Mesodermal cell (in vitro differentiated cells): ENCODE measurements at regions not wholly inside any gene's neighbourhood (a gene's known extent, or its start where the extent isn't known, plus 50 kb on each side); places are given as distances from the start of the nearest gene placed in this dataset.
"Not testable (repeated sequence)": the region's sequence is repeated elsewhere in the genome, so short reads cannot be mapped to it uniquely, and the experiment has no call there.

Experiments
- H3K27ac ChIP-seq: 2 replicates; pipeline ENCODE4 v1.7.0; 2013; ENCODE audit warnings: mild to moderate bottlenecking, low read depth, low read length, moderate library complexity; ENCODE audit not compliant: severe bottlenecking
- H3K36me3 ChIP-seq: 2 replicates; pipeline ENCODE4 v1.7.1; 2013; ENCODE audit warnings: mild to moderate bottlenecking, low read length, moderate library complexity; ENCODE audit not compliant: control insufficient read depth, insufficient read depth
- H3K4me1 ChIP-seq: one replicate; pipeline ENCODE4 v1.7.1; 2013; ENCODE audit warnings: mild to moderate bottlenecking, low read length; ENCODE audit not compliant: insufficient read depth, control insufficient read depth, poor library complexity, severe bottlenecking
- H3K4me3 ChIP-seq: 2 replicates; pipeline ENCODE4 v1.7.0; 2013; ENCODE audit warnings: low read length, control low read depth, mild to moderate bottlenecking; ENCODE audit not compliant: insufficient read depth, poor library complexity, severe bottlenecking; ENCODE audit errors: extremely low read depth
- H3K9me3 ChIP-seq: 2 replicates; pipeline ENCODE4 v1.7.1; 2013; ENCODE audit warnings: mild to moderate bottlenecking, low read length, moderate library complexity; ENCODE audit not compliant: control insufficient read depth
- WGBS, 2 experiments: methylation state at CpG; one replicate each; pipeline ENCODE4 v1.1.5; 2013; ENCODE audit warnings: missing lambda C conversion rate in 2 of 2; ENCODE audit not compliant: insufficient coverage in 2 of 2; 5-methylcytosine and 5-hydroxymethylcytosine counted together

- no peaks in the 10 kb centered on the region for H3K9me3 ChIP-seq
- WGBS, 2 experiments, result 50% methylated on average over 2 of the region's 7 CpGs; no CpG with 5 or more reads in 1 of the 2 experiments
These were observed 136.2 kb upstream of the USP9X start for GRCh38 chrX:40949071-40949470.

GRCh38 chrX:40950546-40950945, 134.7 kb upstream of the USP9X start:
- no peaks in the 10 kb centered on the region for H3K36me3 ChIP-seq
- no peak overlapping the region for H3K27ac ChIP-seq
- no peaks in the 10 kb centered on the region for H3K9me3 ChIP-seq
- H3K4me1 ChIP-seq, result no peaks in the 10 kb centered on the region
- no CpG with 5 or more reads among the region's 1 CpG for WGBS, 2 experiments
- no peak overlapping the region for H3K4me3 ChIP-seq

More at GRCh38 chrX:40949071-40949470, 136.2 kb upstream of the USP9X start:
- H3K4me1 ChIP-seq, result no peaks in the 10 kb centered on the region
- H3K4me3 ChIP-seq, result no peak overlapping the region
- no peak overlapping the region for H3K27ac ChIP-seq
- no peaks in the 10 kb centered on the region for H3K36me3 ChIP-seq

GRCh38 chrX:40951407-40951806, 133.8 kb upstream of the USP9X start:
- WGBS, 2 experiments, result no CpG with 5 or more reads among the region's 3 CpGs
- H3K9me3 ChIP-seq, H3K4me1 ChIP-seq, H3K4me3 ChIP-seq, H3K27ac ChIP-seq, H3K36me3 ChIP-seq: not testable (repeated sequence)

GRCh38 chrX:40952855-40953254, 132.4 kb upstream of the USP9X start:
- no peak overlapping the region for H3K4me3 ChIP-seq
- H3K36me3 ChIP-seq, result no peaks in the 10 kb centered on the region
- no peaks in the 10 kb centered on the region for H3K4me1 ChIP-seq
- no peaks in the 10 kb centered on the region for H3K9me3 ChIP-seq
- H3K27ac ChIP-seq, result no peak overlapping the region
- no CpG with 5 or more reads among the region's 4 CpGs for WGBS, 2 experiments

- 67 to 80% methylated on average over 1 of the region's 2 CpGs for whole genome bisulfite sequencing, 2 experiments
- no peak overlapping the region for H3K27ac ChIP-seq
- H3K9me3 ChIP-seq, result no peaks in the 10 kb centered on the region
- H3K36me3 ChIP-seq, result no peaks in the 10 kb centered on the region
- no peaks in the 10 kb centered on the region for H3K4me1 ChIP-seq
- H3K4me3 ChIP-seq, result no peak overlapping the region
These were observed 131.9 kb upstream of the USP9X start for GRCh38 chrX:40953369-40953768.

GRCh38 chrX:40960041-40960440, 125.2 kb upstream of the USP9X start:
- no peaks in the 10 kb centered on the region for H3K9me3 ChIP-seq
- no peaks in the 10 kb centered on the region for H3K36me3 ChIP-seq
- no peak overlapping the region for H3K4me3 ChIP-seq
- no CpG with 5 or more reads among the region's 4 CpGs for WGBS, 2 experiments
- no peak overlapping the region for H3K27ac ChIP-seq
- H3K4me1 ChIP-seq, result no peaks in the 10 kb centered on the region

GRCh38 chrX:40962793-40963407, 122.3 kb upstream of the USP9X start:
- WGBS, 2 experiments, result no CpG with 5 or more reads among the region's 12 CpGs
- Histone ChIP-seq H3K36me3 (no peaks in the 10 kb centered on the region), H3K9me3 (no peaks in the 10 kb centered on the region), H3K4me3 (no peak overlapping the region), H3K4me1 (no peaks in the 10 kb centered on the region), H3K27ac (no peak overlapping the region)

- H3K4me3 ChIP-seq, result no peak overlapping the region
- WGBS, 2 experiments, result 100% methylated on average over 1 of the region's 1 CpG; no CpG with 5 or more reads in 1 of the 2 experiments
These were observed 121.2 kb upstream of the USP9X start for GRCh38 chrX:40964008-40964407.

GRCh38 chrX:40964633-40965586, 120.3 kb upstream of the USP9X start:
- H3K4me3 ChIP-seq, result no peak overlapping the region
- no peaks in the 10 kb centered on the region for H3K9me3 ChIP-seq
- no CpG with 5 or more reads among the region's 4 CpGs for WGBS, 2 experiments
- no peaks in the 10 kb centered on the region for H3K4me1 ChIP-seq
- no peaks in the 10 kb centered on the region for H3K36me3 ChIP-seq
- no peak overlapping the region for H3K27ac ChIP-seq

More at GRCh38 chrX:40964008-40964407, 121.2 kb upstream of the USP9X start:
- no peaks in the 10 kb centered on the region for H3K9me3 ChIP-seq
- H3K27ac ChIP-seq, result no peak overlapping the region
- H3K36me3 ChIP-seq, result no peaks in the 10 kb centered on the region
- no peaks in the 10 kb centered on the region for H3K4me1 ChIP-seq

GRCh38 chrX:40966213-40966820, 118.9 kb upstream of the USP9X start:
- no peak overlapping the region for H3K27ac ChIP-seq
- no peak overlapping the region for H3K4me3 ChIP-seq
- H3K36me3 ChIP-seq, result no peaks in the 10 kb centered on the region
- H3K4me1 ChIP-seq, result no peaks in the 10 kb centered on the region
- 96% methylated on average over 4 of the region's 6 CpGs for WGBS, 2 experiments
- H3K9me3 ChIP-seq, result no peaks in the 10 kb centered on the region
